Erythroblast (primary cell): ENCODE measurements at regions not wholly inside any gene's neighbourhood (a gene's known extent, or its start where the extent isn't known, plus 50 kb on each side); places are given as distances from the start of the nearest gene placed in this dataset.

ENCODE experiments used
- GATA1 ChIP-seq: IDR thresholded peaks from 2 replicates; pipeline ENCODE4 v1.6.1; 2011; ENCODE audit warnings: low read depth, mild to moderate bottlenecking, control low read depth, low read length, moderate library complexity
- POLR2A ChIP-seq: IDR thresholded peaks from 2 replicates; pipeline ENCODE4 v1.6.1; 2011; ENCODE audit warnings: mild to moderate bottlenecking, low read length

GRCh38 chr7:68994841-68995240 lies 603.4 kb upstream of the AUTS2 start:
- no peak for TF ChIP-seq POLR2A
- no peak for TF ChIP-seq GATA1
